VCaP (cell line): ENCODE measurements at regions not wholly inside any gene's neighbourhood (a gene's known extent, or its start where the extent isn't known, plus 50 kb on each side); places are given as distances from the start of the nearest gene placed in this dataset.

Experiments used
- H3K27ac ChIP-seq: fragments of 450-650 bp; 2 replicates; pipeline ENCODE4 v1.5.1; 2017
- TF ChIP-seq, protein P1 (sequence below): fragments of 450-650 bp; conservative IDR thresholded peaks from 2 replicates; pipeline ENCODE4 v1.5.1; 2017; ENCODE audit warnings: mild to moderate bottlenecking, moderate library complexity

DNA sequence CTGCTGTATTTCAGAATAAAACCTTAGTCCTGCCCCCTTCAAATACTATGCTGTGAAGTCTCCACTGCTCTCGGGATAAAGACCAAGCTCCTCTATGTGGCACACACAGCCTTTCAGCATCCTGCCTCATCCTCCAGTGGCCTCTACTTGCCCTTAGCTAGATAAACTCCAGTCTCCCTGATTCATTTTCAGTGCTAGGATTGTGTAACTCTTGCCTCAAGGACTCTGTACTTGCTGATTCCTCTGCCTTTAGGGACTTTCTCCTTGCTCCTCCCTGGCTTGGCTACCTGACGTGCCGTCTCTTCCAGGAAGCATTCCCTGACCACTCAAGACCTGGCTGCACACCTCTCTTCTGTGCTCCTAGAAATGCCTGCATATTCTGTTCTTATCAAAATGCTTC lies 416.7 kb downstream of the MTX2 start:
- no peak overlapping the region for H3K27ac ChIP-seq
- TF ChIP-seq, protein P1, sequence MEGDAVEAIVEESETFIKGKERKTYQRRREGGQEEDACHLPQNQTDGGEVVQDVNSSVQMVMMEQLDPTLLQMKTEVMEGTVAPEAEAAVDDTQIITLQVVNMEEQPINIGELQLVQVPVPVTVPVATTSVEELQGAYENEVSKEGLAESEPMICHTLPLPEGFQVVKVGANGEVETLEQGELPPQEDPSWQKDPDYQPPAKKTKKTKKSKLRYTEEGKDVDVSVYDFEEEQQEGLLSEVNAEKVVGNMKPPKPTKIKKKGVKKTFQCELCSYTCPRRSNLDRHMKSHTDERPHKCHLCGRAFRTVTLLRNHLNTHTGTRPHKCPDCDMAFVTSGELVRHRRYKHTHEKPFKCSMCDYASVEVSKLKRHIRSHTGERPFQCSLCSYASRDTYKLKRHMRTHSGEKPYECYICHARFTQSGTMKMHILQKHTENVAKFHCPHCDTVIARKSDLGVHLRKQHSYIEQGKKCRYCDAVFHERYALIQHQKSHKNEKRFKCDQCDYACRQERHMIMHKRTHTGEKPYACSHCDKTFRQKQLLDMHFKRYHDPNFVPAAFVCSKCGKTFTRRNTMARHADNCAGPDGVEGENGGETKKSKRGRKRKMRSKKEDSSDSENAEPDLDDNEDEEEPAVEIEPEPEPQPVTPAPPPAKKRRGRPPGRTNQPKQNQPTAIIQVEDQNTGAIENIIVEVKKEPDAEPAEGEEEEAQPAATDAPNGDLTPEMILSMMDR = no peak

DNA sequence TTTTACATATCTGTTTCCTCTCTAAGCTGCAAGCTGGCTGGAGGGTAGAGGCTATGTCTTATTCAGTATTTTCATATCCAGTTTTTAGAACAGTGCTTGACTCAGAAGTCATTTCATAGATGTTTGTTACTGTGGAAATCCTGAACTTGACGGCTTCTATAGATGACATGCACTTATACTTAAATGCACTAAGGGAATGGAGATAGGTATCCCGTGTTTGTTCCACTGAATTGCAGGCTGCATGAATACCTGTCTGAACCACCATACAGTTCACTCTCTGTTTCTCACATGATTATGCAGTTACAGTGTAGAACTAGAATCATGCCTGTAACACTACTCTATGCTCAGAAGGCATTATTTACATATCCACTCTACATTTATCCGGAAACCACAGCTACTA lies 417.1 kb downstream of the MTX2 start:
- no peak overlapping the region for H3K27ac ChIP-seq
- TF ChIP-seq, protein P1 = no peak

GRCh38 chr2:176687342-176687741 lies 418.1 kb downstream of the MTX2 start:
- H3K27ac ChIP-seq = no peak overlapping the region

GRCh38 chr2:176687944-176688343 lies 418.7 kb downstream of the MTX2 start:
- TF ChIP-seq, protein P1 = no peak
- H3K27ac ChIP-seq = no peak overlapping the region

More at GRCh38 chr2:176687342-176687741, 418.1 kb downstream of the MTX2 start:
- TF ChIP-seq, protein P1 = no peak

DNA sequence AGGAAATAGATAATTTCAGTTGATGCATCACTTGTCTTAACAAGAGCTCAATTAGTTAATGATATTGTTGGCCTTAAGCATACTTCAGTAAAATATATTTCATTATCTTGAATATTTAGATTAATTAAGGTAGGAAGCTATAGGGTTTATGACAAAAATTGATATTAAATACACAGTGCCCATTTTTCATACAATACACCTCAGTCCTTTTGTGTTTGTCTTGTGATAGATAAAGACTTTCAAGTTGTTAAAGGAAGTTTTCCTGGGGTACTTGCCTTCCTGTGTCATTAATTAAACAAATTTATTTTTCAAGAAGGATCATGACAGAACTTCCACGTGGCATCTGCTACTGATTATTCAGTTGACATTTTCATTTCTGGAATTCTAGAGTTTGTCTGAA lies 420.5 kb downstream of the MTX2 start:
- no peak overlapping the region for H3K27ac ChIP-seq
- TF ChIP-seq, protein P1 = no peak

DNA sequence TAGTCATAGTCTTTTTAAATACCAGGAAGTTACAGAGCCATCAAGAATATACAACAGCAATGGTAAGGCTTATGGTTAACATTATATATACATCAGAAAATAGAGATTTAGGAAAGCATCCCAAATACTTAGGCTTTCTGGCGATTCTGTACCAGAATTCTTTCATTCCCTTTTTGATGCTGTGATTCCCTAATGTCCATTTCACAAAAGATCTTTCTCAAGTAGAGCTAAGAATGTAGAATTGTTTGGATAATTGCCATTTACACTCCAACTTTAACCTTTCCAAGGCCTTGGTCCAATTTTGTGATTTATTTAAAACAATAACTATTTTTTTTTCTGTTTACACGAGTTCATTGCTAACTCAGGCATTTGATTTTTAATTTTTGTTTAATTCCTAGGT lies 422.2 kb downstream of the MTX2 start:
- no peak overlapping the region for H3K27ac ChIP-seq
- TF ChIP-seq, protein P1 = no peak

- H3K27ac ChIP-seq = no peak overlapping the region
- TF ChIP-seq, protein P1 = no peak
Observed at GRCh38 chr2:176692533-176692932, 423.3 kb downstream of the MTX2 start.

DNA sequence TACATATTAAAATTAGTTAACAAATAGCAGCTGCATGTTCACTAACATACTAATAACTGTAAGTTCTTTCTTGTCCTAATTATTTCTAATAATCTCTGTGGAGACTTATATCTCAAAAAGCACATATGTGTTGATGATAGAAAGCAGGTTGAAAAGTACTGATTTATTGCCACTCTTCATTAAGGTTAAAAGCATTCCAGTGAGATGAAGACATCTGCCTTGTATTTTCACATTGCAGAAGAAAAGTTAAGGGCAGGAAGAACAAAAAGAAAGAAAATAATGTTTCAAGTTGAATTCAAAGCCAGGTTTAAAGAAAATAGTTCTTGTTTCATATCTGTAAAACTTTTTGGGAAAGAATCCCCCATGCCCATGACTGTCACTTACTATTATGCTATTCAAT lies 429.9 kb downstream of the MTX2 start:
- TF ChIP-seq, protein P1 = no peak
- no peak overlapping the region for H3K27ac ChIP-seq
